SU-DHL-6 (cell line): ENCODE measurements at regions not wholly inside any gene's neighbourhood (a gene's known extent, or its start where the extent isn't known, plus 50 kb on each side); places are given as distances from the start of the nearest gene placed in this dataset.

Source experiments
- H2AFZ ChIP-seq: fragments of 200-600 bp; sonication (generic); 2 replicates; pipeline ENCODE4 v1.6.1; 2014; ENCODE audit warnings: low read depth, mild to moderate bottlenecking, moderate library complexity, mixed read lengths, antibody characterized with exemption, low read length; ENCODE audit not compliant: severe bottlenecking
- H3F3A ChIP-seq: fragments of 200-600 bp; shearing (Covaris generic); 2 replicates; pipeline ENCODE4 v1.6.0; 2016; ENCODE audit warnings: antibody characterized with exemption, mild to moderate bottlenecking; ENCODE audit not compliant: insufficient read depth
- H3K27ac ChIP-seq: fragments of 200-600 bp; sonication (generic); 2 replicates; pipeline ENCODE4 v1.5.1; 2016; ENCODE audit warnings: low read depth, mild to moderate bottlenecking, low read length, moderate library complexity, mixed read lengths
- H3K27me3 ChIP-seq: fragments of 200-600 bp; sonication (generic), shearing (Covaris generic); 2 replicates; pipeline ENCODE4 v1.6.0; 2014; ENCODE audit warnings: mild to moderate bottlenecking, low read length
- H3K36me3 ChIP-seq: fragments of 200-600 bp; sonication (generic); 2 replicates; pipeline ENCODE4 v1.6.1; 2014; ENCODE audit warnings: mild to moderate bottlenecking, low read length, mixed read lengths
- H3K4me2 ChIP-seq: fragments of 300-600, 200-600 bp; shearing (Covaris generic), sonication (generic); 2 replicates; pipeline ENCODE4 v1.6.0; 2014; ENCODE audit warnings: low read length, low read depth, mild to moderate bottlenecking; ENCODE audit not compliant: poor library complexity, severe bottlenecking
- H3K4me3 ChIP-seq: fragments of 200-600 bp; sonication (generic); 2 replicates; pipeline ENCODE4 v1.5.1; 2014; ENCODE audit warnings: antibody characterized with exemption, low read length, mild to moderate bottlenecking, mixed read lengths; ENCODE audit not compliant: insufficient read depth, poor library complexity, severe bottlenecking
- H3K79me2 ChIP-seq: fragments of 200-600 bp; sonication (generic); 2 replicates; pipeline ENCODE4 v1.6.1; 2014; ENCODE audit warnings: mild to moderate bottlenecking, low read length, moderate library complexity; ENCODE audit not compliant: insufficient read depth
- H3K9ac ChIP-seq: fragments of 200-600 bp; sonication (generic); 2 replicates; pipeline ENCODE4 v1.7.0; 2014; ENCODE audit warnings: mild to moderate bottlenecking, low read length
- H3K9me2 ChIP-seq: fragments of 200-600 bp; sonication (generic); replicated peaks from 2 replicates; pipeline ENCODE4 v1.6.1; 2014; ENCODE audit warnings: low read length; ENCODE audit not compliant: insufficient read depth
- H3K9me3 ChIP-seq: fragments of 200-600 bp; sonication (generic); 2 replicates; pipeline ENCODE4 v1.6.1; 2014; ENCODE audit warnings: low read length, mixed read lengths; ENCODE audit not compliant: insufficient read depth
- H4K20me1 ChIP-seq: fragments of 200-600 bp; sonication (generic); 2 replicates; pipeline ENCODE4 v1.6.1; 2014; ENCODE audit warnings: low read depth, mild to moderate bottlenecking, antibody characterized with exemption, low read length, moderate library complexity, mixed read lengths
- EZH2phosphoT487 ChIP-seq: fragments of 200-600 bp; sonication (generic), shearing (Covaris generic); conservative IDR thresholded peaks from 2 replicates; pipeline ENCODE4 v1.6.1; 2018; ENCODE audit warnings: mild to moderate bottlenecking, antibody characterized with exemption, low read length, moderate library complexity, mixed read lengths
- TF ChIP-seq, protein P1 (sequence below): fragments of 200-600 bp; sonication (generic); IDR thresholded peaks from one replicate; pipeline ENCODE4 v1.5.1; 2017; ENCODE audit warnings: antibody characterized with exemption, mild to moderate bottlenecking, low read length, moderate library complexity; ENCODE audit not compliant: insufficient read depth, poor library complexity, severe bottlenecking

DNA sequence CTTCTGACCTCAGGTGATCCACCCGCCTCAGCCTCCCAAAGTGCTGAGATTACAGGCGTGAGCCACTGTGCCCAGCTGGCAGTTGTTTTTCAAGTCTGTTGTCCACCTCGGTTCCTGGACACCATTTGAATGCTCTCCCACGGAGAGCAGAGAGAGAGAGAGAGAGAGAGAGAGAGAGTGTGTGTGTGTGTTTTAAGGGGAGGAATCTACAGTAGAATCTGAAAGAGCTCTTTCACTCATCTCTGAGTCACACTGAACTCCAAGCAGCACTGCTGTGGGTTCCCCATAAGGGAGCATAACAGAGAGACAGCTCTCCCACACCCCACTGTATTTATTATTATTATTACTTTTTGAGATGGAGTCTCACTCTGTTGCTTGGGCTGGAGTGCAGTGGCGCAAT lies 156.6 kb downstream of the RPLP1 start:
- Histone ChIP-seq H3K4me2 (no peak overlapping the region), H3K9me3 (no peaks in the 10 kb centered on the region), H2AFZ (no peak overlapping the region), H3K27me3 (no peaks in the 10 kb centered on the region), H3F3A (no peaks in the 10 kb centered on the region), H3K79me2 (no peaks in the 10 kb centered on the region), H3K4me3 (no peak overlapping the region), H4K20me1 (no peaks in the 10 kb centered on the region), H3K36me3 (no peaks in the 10 kb centered on the region), H3K9ac (no peak overlapping the region), H3K27ac (no peak overlapping the region), H3K9me2 (no peaks in the 10 kb centered on the region)
- TF ChIP-seq, protein P1, sequence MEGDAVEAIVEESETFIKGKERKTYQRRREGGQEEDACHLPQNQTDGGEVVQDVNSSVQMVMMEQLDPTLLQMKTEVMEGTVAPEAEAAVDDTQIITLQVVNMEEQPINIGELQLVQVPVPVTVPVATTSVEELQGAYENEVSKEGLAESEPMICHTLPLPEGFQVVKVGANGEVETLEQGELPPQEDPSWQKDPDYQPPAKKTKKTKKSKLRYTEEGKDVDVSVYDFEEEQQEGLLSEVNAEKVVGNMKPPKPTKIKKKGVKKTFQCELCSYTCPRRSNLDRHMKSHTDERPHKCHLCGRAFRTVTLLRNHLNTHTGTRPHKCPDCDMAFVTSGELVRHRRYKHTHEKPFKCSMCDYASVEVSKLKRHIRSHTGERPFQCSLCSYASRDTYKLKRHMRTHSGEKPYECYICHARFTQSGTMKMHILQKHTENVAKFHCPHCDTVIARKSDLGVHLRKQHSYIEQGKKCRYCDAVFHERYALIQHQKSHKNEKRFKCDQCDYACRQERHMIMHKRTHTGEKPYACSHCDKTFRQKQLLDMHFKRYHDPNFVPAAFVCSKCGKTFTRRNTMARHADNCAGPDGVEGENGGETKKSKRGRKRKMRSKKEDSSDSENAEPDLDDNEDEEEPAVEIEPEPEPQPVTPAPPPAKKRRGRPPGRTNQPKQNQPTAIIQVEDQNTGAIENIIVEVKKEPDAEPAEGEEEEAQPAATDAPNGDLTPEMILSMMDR, result no peak
- no peak for TF ChIP-seq EZH2phosphoT487

DNA sequence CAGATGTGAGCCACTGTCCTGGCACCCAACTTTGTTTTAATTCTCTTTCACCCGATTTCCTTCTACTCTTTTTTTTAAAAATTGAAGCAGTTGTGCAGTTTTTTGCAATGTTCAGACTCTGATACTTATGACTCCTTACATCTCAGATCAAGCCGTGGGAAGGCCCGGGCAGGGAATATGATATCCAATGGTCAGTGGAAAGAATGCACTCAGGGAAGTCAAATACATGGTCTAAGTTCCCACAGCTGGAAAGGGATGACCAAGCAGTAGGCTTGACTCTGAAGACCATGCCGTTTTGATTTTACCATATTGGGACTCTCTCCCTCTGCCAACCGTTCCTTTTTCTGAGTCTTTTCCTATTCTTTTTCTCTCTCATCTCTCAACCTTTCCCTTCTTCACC lies 157.2 kb downstream of the RPLP1 start:
- Histone ChIP-seq H3K9me2 (no peaks in the 10 kb centered on the region), H3K36me3 (no peaks in the 10 kb centered on the region), H4K20me1 (no peaks in the 10 kb centered on the region), H3F3A (no peaks in the 10 kb centered on the region), H3K4me3 (no peak overlapping the region), H2AFZ (no peak overlapping the region), H3K4me2 (no peak overlapping the region), H3K27me3 (no peaks in the 10 kb centered on the region), H3K27ac (no peak overlapping the region), H3K9ac (no peak overlapping the region), H3K9me3 (no peaks in the 10 kb centered on the region), H3K79me2 (no peaks in the 10 kb centered on the region)
- TF ChIP-seq, protein P1, result no peak
- no peak for TF ChIP-seq EZH2phosphoT487

GRCh38 chr15:69610277-69610676 lies 157.7 kb downstream of the RPLP1 start:
- Histone ChIP-seq H3K79me2 (no peaks in the 10 kb centered on the region), H3K4me2 (no peak overlapping the region), H3K9me3 (no peaks in the 10 kb centered on the region), H3K9me2 (no peaks in the 10 kb centered on the region), H3K27ac (no peak overlapping the region), H2AFZ (no peak overlapping the region), H4K20me1 (no peaks in the 10 kb centered on the region), H3K27me3 (no peaks in the 10 kb centered on the region), H3F3A (no peaks in the 10 kb centered on the region), H3K4me3 (no peak overlapping the region), H3K36me3 (no peaks in the 10 kb centered on the region), H3K9ac (no peak overlapping the region)
- TF ChIP-seq, protein P1, result no peak
- no peak for TF ChIP-seq EZH2phosphoT487

DNA sequence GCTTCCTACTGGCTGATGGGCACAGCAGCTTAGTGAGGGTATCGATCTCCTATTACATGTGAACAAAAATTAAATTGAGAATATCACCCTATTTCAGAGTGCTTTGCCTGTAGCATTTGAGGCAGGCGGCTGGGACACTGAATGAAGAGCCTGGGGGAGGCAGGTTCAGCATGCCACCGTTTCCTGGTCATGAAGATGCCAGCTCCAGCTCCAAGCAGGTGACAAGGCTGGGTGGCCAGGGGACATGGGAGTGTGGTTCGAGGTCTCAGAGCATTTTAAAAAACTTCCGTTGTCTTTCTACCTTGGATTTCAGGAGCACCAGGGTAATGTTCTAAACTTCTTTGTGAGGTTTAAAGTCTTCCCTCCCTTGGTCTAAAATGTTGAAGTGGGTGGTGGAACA lies 158.2 kb downstream of the RPLP1 start:
- Histone ChIP-seq H3K9me2 (no peaks in the 10 kb centered on the region), H3K4me3 (no peak overlapping the region), H3K27ac (no peak overlapping the region), H3K9me3 (no peaks in the 10 kb centered on the region), H3K27me3 (no peaks in the 10 kb centered on the region), H3K36me3 (no peaks in the 10 kb centered on the region), H4K20me1 (no peaks in the 10 kb centered on the region), H2AFZ (no peak overlapping the region), H3K79me2 (no peaks in the 10 kb centered on the region), H3K4me2 (no peak overlapping the region), H3K9ac (no peak overlapping the region), H3F3A (no peaks in the 10 kb centered on the region)
- no peak for TF ChIP-seq EZH2phosphoT487
- TF ChIP-seq, protein P1, result no peak
